ENCODE measurements at regions not wholly inside any gene's neighbourhood (a gene's known extent, or its start where the extent isn't known, plus 50 kb on each side); places are given as distances from the start of the nearest gene placed in this dataset.

DNA sequence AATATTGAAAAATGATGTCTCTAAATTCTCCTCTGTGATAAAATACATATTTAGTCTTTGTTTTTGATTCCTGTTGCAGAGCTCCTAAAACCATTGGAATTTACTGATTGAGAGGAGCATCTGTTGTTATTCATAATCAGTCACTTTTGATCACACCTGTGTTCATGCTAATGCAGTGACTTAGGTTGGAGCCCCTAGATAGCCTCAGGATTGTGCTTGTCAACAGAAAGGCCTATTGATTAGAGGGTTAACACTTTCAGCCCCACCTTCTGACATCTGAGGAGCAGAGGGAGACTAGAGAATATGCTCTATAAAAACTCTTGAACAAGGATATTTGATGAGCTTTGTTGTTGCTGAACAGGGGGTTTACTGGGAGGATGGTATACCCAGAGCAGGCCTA lies 409.5 kb upstream of the ADGRL3 start:
- DNase-seq (ENCODE audit: extremely low spot score, unreplicated experiment), result no peak
- Mint-ChIP-seq H3K36me3 (ENCODE audit: unreplicated experiment) (no peaks in the 10 kb centered on the region), H3K27me3 (ENCODE audit: unreplicated experiment) (no peaks in the 10 kb centered on the region), H3K9me3 (ENCODE audit: unreplicated experiment) (no peaks in the 10 kb centered on the region), H3K4me1 (ENCODE audit: unreplicated experiment) (no peaks in the 10 kb centered on the region), H3K27ac (ENCODE audit: unreplicated experiment) (no peak overlapping the region), H3K4me3 (ENCODE audit: unreplicated experiment) (no peak overlapping the region)
- TF ChIP-seq, protein P1, sequence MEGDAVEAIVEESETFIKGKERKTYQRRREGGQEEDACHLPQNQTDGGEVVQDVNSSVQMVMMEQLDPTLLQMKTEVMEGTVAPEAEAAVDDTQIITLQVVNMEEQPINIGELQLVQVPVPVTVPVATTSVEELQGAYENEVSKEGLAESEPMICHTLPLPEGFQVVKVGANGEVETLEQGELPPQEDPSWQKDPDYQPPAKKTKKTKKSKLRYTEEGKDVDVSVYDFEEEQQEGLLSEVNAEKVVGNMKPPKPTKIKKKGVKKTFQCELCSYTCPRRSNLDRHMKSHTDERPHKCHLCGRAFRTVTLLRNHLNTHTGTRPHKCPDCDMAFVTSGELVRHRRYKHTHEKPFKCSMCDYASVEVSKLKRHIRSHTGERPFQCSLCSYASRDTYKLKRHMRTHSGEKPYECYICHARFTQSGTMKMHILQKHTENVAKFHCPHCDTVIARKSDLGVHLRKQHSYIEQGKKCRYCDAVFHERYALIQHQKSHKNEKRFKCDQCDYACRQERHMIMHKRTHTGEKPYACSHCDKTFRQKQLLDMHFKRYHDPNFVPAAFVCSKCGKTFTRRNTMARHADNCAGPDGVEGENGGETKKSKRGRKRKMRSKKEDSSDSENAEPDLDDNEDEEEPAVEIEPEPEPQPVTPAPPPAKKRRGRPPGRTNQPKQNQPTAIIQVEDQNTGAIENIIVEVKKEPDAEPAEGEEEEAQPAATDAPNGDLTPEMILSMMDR (IDR thresholded peaks at IDR 0.05), result no peak

DNA sequence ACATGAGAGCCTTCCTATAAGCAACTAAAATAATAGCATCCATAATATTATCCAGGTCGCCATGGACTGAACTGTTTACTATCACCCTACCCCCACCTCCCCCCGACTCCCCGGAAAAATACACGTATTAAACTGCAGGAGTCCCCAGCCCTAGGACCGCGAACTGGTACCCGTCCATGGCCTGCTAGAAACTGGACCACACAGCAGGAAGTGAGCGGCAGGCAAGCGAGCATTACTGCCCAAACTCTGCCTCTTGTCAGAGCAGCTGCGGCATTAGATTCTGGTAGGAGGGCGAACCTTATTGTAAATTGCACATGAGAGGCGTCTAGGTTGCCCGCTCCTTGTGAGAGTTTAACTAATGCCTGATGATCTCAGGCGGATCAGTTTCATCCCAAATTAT lies 405.8 kb upstream of the ADGRL3 start:
- DNase-seq (ENCODE audit: extremely low spot score, unreplicated experiment), result no peak
- Mint-ChIP-seq H3K4me3 (ENCODE audit: unreplicated experiment) (no peak overlapping the region), H3K9me3 (ENCODE audit: unreplicated experiment) (peaks cover 4% of the 10 kb centered on the region), H3K27me3 (ENCODE audit: unreplicated experiment) (no peaks in the 10 kb centered on the region), H3K4me1 (ENCODE audit: unreplicated experiment) (no peaks in the 10 kb centered on the region), H3K36me3 (ENCODE audit: unreplicated experiment) (no peaks in the 10 kb centered on the region), H3K27ac (ENCODE audit: unreplicated experiment) (no peak overlapping the region)
- TF ChIP-seq, protein P1 (IDR thresholded peaks at IDR 0.05), result no peak

DNA sequence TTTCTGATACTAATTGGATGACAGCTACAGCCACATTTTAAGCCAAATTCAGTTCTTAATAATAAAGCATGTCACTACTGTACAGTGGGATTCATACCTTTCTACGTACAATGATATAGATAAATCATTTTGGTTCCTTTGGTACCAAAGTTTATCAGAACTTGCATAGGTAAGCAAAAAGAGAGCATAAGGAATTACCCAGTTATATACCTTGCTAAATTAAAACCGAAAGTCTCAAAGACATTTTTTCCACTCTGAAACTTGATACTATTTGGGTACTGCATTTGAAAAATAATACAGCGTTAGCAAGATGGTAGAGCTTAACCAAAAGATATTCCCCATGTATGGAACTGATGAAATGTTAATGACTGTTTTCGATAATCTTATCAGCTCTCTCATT lies 400.9 kb upstream of the ADGRL3 start:
- Mint-ChIP-seq H3K4me3 (ENCODE audit: unreplicated experiment) (no peak overlapping the region), H3K27me3 (ENCODE audit: unreplicated experiment) (no peaks in the 10 kb centered on the region), H3K9me3 (ENCODE audit: unreplicated experiment) (peaks cover 4% of the 10 kb centered on the region), H3K36me3 (ENCODE audit: unreplicated experiment) (no peaks in the 10 kb centered on the region), H3K4me1 (ENCODE audit: unreplicated experiment) (no peaks in the 10 kb centered on the region), H3K27ac (ENCODE audit: unreplicated experiment) (no peak overlapping the region)
- TF ChIP-seq, protein P1 (IDR thresholded peaks at IDR 0.05), result no peak
- DNase-seq (ENCODE audit: extremely low spot score, unreplicated experiment), result no peak

DNA sequence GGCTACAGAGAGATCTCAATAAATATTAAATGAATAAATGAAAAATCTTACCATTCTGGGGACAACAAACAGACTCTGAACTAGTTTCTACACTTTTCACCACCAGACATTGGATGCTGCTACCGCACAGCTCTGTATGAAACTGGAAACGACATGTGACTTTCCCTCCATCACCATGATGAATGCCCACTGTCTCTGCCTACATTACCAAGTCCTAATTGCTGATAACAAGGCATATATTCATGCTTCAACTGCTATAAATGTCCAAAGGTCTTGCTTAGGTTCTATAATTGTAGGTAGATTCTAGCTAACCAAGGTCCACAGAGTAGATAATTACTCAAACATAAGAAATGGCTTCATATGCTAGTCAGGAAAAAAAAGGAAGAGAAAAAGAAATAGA lies 399.4 kb upstream of the ADGRL3 start:
- TF ChIP-seq, protein P1 (IDR thresholded peaks at IDR 0.05), result no peak
- Mint-ChIP-seq H3K4me3 (ENCODE audit: unreplicated experiment) (no peak overlapping the region), H3K36me3 (ENCODE audit: unreplicated experiment) (no peaks in the 10 kb centered on the region), H3K27me3 (ENCODE audit: unreplicated experiment) (no peaks in the 10 kb centered on the region), H3K4me1 (ENCODE audit: unreplicated experiment) (no peaks in the 10 kb centered on the region), H3K9me3 (ENCODE audit: unreplicated experiment) (peaks cover 4% of the 10 kb centered on the region), H3K27ac (ENCODE audit: unreplicated experiment) (no peak overlapping the region)
- DNase-seq (ENCODE audit: extremely low spot score, unreplicated experiment), result no peak

DNA sequence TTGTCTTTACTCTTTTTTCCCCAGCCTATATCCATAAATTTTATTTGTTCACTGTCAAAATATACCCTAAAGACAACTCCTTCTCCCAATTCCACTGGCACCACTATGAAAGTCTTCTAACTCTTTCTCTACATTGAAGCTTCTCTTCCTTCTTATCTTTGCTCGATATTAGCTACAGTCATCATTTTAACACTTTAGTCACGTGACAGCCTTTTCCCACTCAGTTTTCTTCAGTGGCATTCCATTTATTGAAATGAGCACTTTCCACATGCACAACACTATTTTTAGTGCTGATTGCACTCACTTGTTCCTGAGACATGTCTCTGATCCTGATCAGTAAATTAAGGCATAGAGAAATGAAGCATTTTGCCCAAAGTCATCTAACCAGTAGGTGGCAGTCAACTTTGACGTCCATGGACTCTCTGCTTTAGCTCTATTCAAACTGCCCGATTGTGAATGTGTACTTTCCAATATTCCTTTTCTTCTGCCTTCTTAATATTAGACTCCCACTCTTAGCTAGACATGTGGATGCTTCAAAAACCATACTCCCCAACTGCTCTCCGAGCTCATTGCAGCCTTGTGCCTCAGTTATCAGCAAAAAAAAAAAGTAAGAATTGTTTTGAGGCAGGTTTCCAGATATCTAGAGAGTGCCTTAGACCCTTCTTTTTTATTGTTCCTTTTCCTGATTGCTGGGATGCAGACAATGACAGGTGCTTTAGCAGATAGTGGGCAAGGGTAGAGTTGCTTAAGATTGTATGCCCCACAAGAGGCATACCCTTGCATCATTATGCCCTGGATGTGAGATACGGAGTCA lies 394.4 kb upstream of the ADGRL3 start:
- DNase-seq (ENCODE audit: extremely low spot score, unreplicated experiment), result no peak

More for the DNA sequence above, 394.4 kb upstream of the ADGRL3 start:
- Mint-ChIP-seq H3K27me3 (ENCODE audit: unreplicated experiment) (no peaks in the 10 kb centered on the region), H3K36me3 (ENCODE audit: unreplicated experiment) (no peaks in the 10 kb centered on the region), H3K27ac (ENCODE audit: unreplicated experiment) (no peak overlapping the region), H3K9me3 (ENCODE audit: unreplicated experiment) (no peaks in the 10 kb centered on the region), H3K4me3 (ENCODE audit: unreplicated experiment) (no peak overlapping the region), H3K4me1 (ENCODE audit: unreplicated experiment) (no peaks in the 10 kb centered on the region)
- TF ChIP-seq, protein P1 (IDR thresholded peaks at IDR 0.05), result peak; percentile 79
